Right renal pelvis (tissue), 4 donors: ENCODE measurements at regions not wholly inside any gene's neighbourhood (a gene's known extent, or its start where the extent isn't known, plus 50 kb on each side); places are given as distances from the start of the nearest gene placed in this dataset.
A peak's percentile ranks its signal among the peaks of the same experiment; 100 is the strongest.

Experiments
- DNase-seq, 4 donors: peaks; one replicate each; pipeline ENCODE4 v3.0.0-alpha.2; 2013; ENCODE audit warnings: low read depth in 4 of 4, low spot score in 3 of 4, missing footprints in 1 of 4

- DNase-seq, result no peak
These were observed 254.6 kb downstream of the MEIS1 start for GRCh38 chr2:66689456-66690051.

GRCh38 chr2:66691031-66691965 is 256.4 kb downstream of the MEIS1 start:
- DNase-seq, result no peak

- DNase-seq, result no peak
These were observed 257.7 kb downstream of the MEIS1 start for GRCh38 chr2:66692521-66693054.

- DNase-seq, result no peak
These were observed 258.4 kb downstream of the MEIS1 start for GRCh38 chr2:66693076-66693965.

GRCh38 chr2:66694087-66694860 is 259.3 kb downstream of the MEIS1 start:
- no peak for DNase-seq

- no peak for DNase-seq
These were observed 260.4 kb downstream of the MEIS1 start for GRCh38 chr2:66695226-66695735.

GRCh38 chr2:66696374-66696773 is 261.4 kb downstream of the MEIS1 start:
- no peak for DNase-seq

GRCh38 chr2:66696886-66697285 is 262.0 kb downstream of the MEIS1 start:
- no peak for DNase-seq

- no peak for DNase-seq
These were observed 262.4 kb downstream of the MEIS1 start for GRCh38 chr2:66697366-66697765.

- DNase-seq, result no peak
These were observed 263.2 kb downstream of the MEIS1 start for GRCh38 chr2:66698091-66698490.

- no peak for DNase-seq
These were observed 263.8 kb downstream of the MEIS1 start for GRCh38 chr2:66698576-66699239.

GRCh38 chr2:66699416-66699792 is 264.5 kb downstream of the MEIS1 start:
- no peak for DNase-seq

- DNase-seq, result no peak
These were observed 265.1 kb downstream of the MEIS1 start for GRCh38 chr2:66699793-66700676.

- DNase-seq, result no peak
These were observed 265.7 kb downstream of the MEIS1 start for GRCh38 chr2:66700677-66701066.

- no peak for DNase-seq
These were observed 266.3 kb downstream of the MEIS1 start for GRCh38 chr2:66701251-66701650.

GRCh38 chr2:66701656-66702055 is 266.7 kb downstream of the MEIS1 start:
- DNase-seq, result no peak

- peak in 1 of 4 donors; percentile 86 for DNase-seq
These were observed 267.4 kb downstream of the MEIS1 start for GRCh38 chr2:66702301-66702700.

- DNase-seq, result no peak
These were observed 269.9 kb downstream of the MEIS1 start for GRCh38 chr2:66704786-66705185.
